H9 (cell line): ENCODE measurements at regions not wholly inside any gene's neighbourhood (a gene's known extent, or its start where the extent isn't known, plus 50 kb on each side); places are given as distances from the start of the nearest gene placed in this dataset.

Experiments
- DNase-seq: peaks from one replicate; pipeline ENCODE4 v3.0.0-alpha.2; 2017
- H2AFZ ChIP-seq: one replicate; pipeline ENCODE4 v1.6.1; 2013; ENCODE audit warnings: mild to moderate bottlenecking, low read length, control low read depth, moderate library complexity
- H2AK5ac ChIP-seq: 2 replicates; pipeline ENCODE4 v1.6.1; 2013; ENCODE audit warnings: low read length, control low read depth, mixed read lengths; ENCODE audit not compliant: insufficient read length
- H2BK120ac ChIP-seq: one replicate; pipeline ENCODE4 v1.6.1; 2013; ENCODE audit warnings: low read depth, mild to moderate bottlenecking, low read length, control low read depth, inconsistent platforms; ENCODE audit not compliant: poor library complexity, severe bottlenecking
- H2BK12ac ChIP-seq: 2 replicates; pipeline ENCODE4 v1.6.1; 2013; ENCODE audit warnings: low read length, control low read depth, mixed read lengths, low read depth; ENCODE audit not compliant: insufficient read length
- H2BK15ac ChIP-seq: 2 replicates; pipeline ENCODE4 v1.6.1; 2013; ENCODE audit warnings: low read depth, low read length, control low read depth
- H2BK20ac ChIP-seq: one replicate; pipeline ENCODE4 v1.6.1; 2013; ENCODE audit warnings: low read depth, mild to moderate bottlenecking, low read length, control low read depth, inconsistent platforms; ENCODE audit not compliant: poor library complexity, severe bottlenecking
- H2BK5ac ChIP-seq: 2 replicates; pipeline ENCODE4 v1.6.1; 2013; ENCODE audit warnings: low read length, control low read depth, mixed read lengths; ENCODE audit not compliant: insufficient read length
- H3K14ac ChIP-seq: 2 replicates; pipeline ENCODE4 v1.6.1; 2013; ENCODE audit warnings: low read length, control low read depth; ENCODE audit not compliant: insufficient read depth
- H3K18ac ChIP-seq: 2 replicates; pipeline ENCODE4 v1.6.1; 2013; ENCODE audit warnings: low read depth, mild to moderate bottlenecking, mixed read lengths, low read length, control low read depth; ENCODE audit not compliant: insufficient read length
- H3K23ac ChIP-seq: 2 replicates; pipeline ENCODE4 v1.6.1; 2013; ENCODE audit warnings: low read length, control low read depth, mixed read lengths, low read depth; ENCODE audit not compliant: insufficient read length
- H3K23me2 ChIP-seq: 2 replicates; pipeline ENCODE4 v1.6.1; 2013; ENCODE audit warnings: low read depth, mild to moderate bottlenecking, mixed read lengths, low read length, control low read depth; ENCODE audit not compliant: insufficient read length, poor library complexity, severe bottlenecking
- H3K27ac ChIP-seq: 2 replicates; pipeline ENCODE4 v1.5.1; 2013; ENCODE audit warnings: low read length, control low read depth, mixed read lengths, low read depth; ENCODE audit not compliant: insufficient read length
- H3K27me3 ChIP-seq: 2 replicates; pipeline ENCODE4 v1.6.1; 2013; ENCODE audit warnings: low read length, control low read depth, inconsistent platforms; ENCODE audit not compliant: insufficient read depth
- H3K4ac ChIP-seq: 2 replicates; pipeline ENCODE4 v1.6.1; 2013; ENCODE audit warnings: low read depth, mild to moderate bottlenecking, control low read depth, inconsistent platforms, low read length, moderate library complexity
- H3K4me1 ChIP-seq: 2 replicates; pipeline ENCODE4 v1.6.1; 2013; ENCODE audit warnings: low read length, control low read depth, inconsistent platforms; ENCODE audit not compliant: insufficient read depth
- H3K4me2 ChIP-seq: 2 replicates; pipeline ENCODE4 v1.6.1; 2013; ENCODE audit warnings: low read length, control low read depth, mixed read lengths; ENCODE audit not compliant: insufficient read length, insufficient read depth
- H3K56ac ChIP-seq: 2 replicates; pipeline ENCODE4 v1.6.1; 2013; ENCODE audit warnings: low read depth, mild to moderate bottlenecking, mixed read lengths, low read length, control low read depth; ENCODE audit not compliant: insufficient read length
- H3K79me1 ChIP-seq: 2 replicates; pipeline ENCODE4 v1.6.1; 2013; ENCODE audit warnings: low read depth, mild to moderate bottlenecking, moderate library complexity, low read length, control low read depth, inconsistent platforms; ENCODE audit not compliant: insufficient read depth, poor library complexity, severe bottlenecking
- H3K79me2 ChIP-seq: 2 replicates; pipeline ENCODE4 v1.6.1; 2013; ENCODE audit warnings: low read length, control low read depth, inconsistent platforms; ENCODE audit not compliant: insufficient read depth
- H3K9ac ChIP-seq: 2 replicates; pipeline ENCODE4 v1.6.1; 2013; ENCODE audit warnings: low read length, control low read depth, mixed read lengths; ENCODE audit not compliant: insufficient read length; ENCODE audit errors: extremely low read depth
- H3K9me3 ChIP-seq: one replicate; pipeline ENCODE4 v1.6.1; 2013; ENCODE audit warnings: low read depth, low read length, inconsistent platforms; ENCODE audit not compliant: control insufficient read depth
- H3T11ph ChIP-seq: one replicate; pipeline ENCODE4 v1.6.1; 2013; ENCODE audit warnings: mild to moderate bottlenecking, low read length, control low read depth, inconsistent platforms
- H4K20me1 ChIP-seq: one replicate; pipeline ENCODE4 v1.6.1; 2013; ENCODE audit not compliant: control insufficient read depth, insufficient read length, insufficient read depth
- H4K5ac ChIP-seq: 2 replicates; pipeline ENCODE4 v1.6.1; 2013; ENCODE audit warnings: low read depth, mild to moderate bottlenecking, mixed read lengths, low read length, control low read depth; ENCODE audit not compliant: insufficient read length
- H4K8ac ChIP-seq: replicated peaks from 2 replicates; pipeline ENCODE4 v1.6.1; 2013; ENCODE audit warnings: low read length, control low read depth, mixed read lengths, low read depth; ENCODE audit not compliant: insufficient read length
- H4K91ac ChIP-seq: 2 replicates; pipeline ENCODE4 v1.6.1; 2013; ENCODE audit warnings: low read depth, mild to moderate bottlenecking, moderate library complexity, mixed read lengths, low read length, control low read depth; ENCODE audit not compliant: insufficient read length
- H3K27ac Mint-ChIP-seq, 3 experiments: 2 replicates in 2 of 3; 3 replicates in 1 of 3; pipeline ENCODE4 v1.8.0; 2020 to 2021; ENCODE audit warnings: mixed read lengths in 3 of 3, mild to moderate bottlenecking in 1 of 3, moderate library complexity in 1 of 3
- H3K27me3 Mint-ChIP-seq: 2 replicates; pipeline ENCODE4 v1.8.0; 2021; ENCODE audit warnings: low read depth, mild to moderate bottlenecking, moderate library complexity, mixed read lengths
- H3K36me3 Mint-ChIP-seq, 3 experiments: 2 replicates in 2 of 3; 3 replicates in 1 of 3; pipeline ENCODE4 v1.8.0; 2020 to 2021; ENCODE audit warnings: low read depth in 3 of 3, mixed read lengths in 3 of 3; ENCODE audit not compliant: insufficient read depth in 1 of 3
- H3K4me1 Mint-ChIP-seq, 2 experiments: 2 replicates each; pipeline ENCODE4 v1.8.0; 2020; ENCODE audit warnings: mixed read lengths in 2 of 2
- H3K4me3 Mint-ChIP-seq, 2 experiments: 2 replicates in 1 of 2; 3 replicates in 1 of 2; pipeline ENCODE4 v1.8.0; 2020 to 2021; ENCODE audit warnings: mild to moderate bottlenecking in 2 of 2, mixed read lengths in 2 of 2, moderate library complexity in 1 of 2
- H3K9me3 Mint-ChIP-seq, 2 experiments: 2 replicates in 1 of 2; 3 replicates in 1 of 2; pipeline ENCODE4 v1.8.0; 2020; ENCODE audit warnings: mild to moderate bottlenecking in 2 of 2, mixed read lengths in 2 of 2, moderate library complexity in 1 of 2
- WGBS: extraction: QIAGEN DNeasy Blood & Tissue Kit; methylation state at CpG from one replicate; pipeline ENCODE4 v1.1.7; 2013; ENCODE audit warnings: missing lambda C conversion rate, low lambda C conversion rate, mixed read lengths; ENCODE audit not compliant: insufficient read length; ENCODE audit errors: extremely low coverage; 5-methylcytosine and 5-hydroxymethylcytosine counted together
- TF ChIP-seq, protein P1 (sequence below): fragments of 200-600 bp; sonication (generic); conservative IDR thresholded peaks from 3 replicates; pipeline ENCODE4 v1.8.0; 2021; ENCODE audit warnings: antibody characterized with exemption, mild to moderate bottlenecking

DNA sequence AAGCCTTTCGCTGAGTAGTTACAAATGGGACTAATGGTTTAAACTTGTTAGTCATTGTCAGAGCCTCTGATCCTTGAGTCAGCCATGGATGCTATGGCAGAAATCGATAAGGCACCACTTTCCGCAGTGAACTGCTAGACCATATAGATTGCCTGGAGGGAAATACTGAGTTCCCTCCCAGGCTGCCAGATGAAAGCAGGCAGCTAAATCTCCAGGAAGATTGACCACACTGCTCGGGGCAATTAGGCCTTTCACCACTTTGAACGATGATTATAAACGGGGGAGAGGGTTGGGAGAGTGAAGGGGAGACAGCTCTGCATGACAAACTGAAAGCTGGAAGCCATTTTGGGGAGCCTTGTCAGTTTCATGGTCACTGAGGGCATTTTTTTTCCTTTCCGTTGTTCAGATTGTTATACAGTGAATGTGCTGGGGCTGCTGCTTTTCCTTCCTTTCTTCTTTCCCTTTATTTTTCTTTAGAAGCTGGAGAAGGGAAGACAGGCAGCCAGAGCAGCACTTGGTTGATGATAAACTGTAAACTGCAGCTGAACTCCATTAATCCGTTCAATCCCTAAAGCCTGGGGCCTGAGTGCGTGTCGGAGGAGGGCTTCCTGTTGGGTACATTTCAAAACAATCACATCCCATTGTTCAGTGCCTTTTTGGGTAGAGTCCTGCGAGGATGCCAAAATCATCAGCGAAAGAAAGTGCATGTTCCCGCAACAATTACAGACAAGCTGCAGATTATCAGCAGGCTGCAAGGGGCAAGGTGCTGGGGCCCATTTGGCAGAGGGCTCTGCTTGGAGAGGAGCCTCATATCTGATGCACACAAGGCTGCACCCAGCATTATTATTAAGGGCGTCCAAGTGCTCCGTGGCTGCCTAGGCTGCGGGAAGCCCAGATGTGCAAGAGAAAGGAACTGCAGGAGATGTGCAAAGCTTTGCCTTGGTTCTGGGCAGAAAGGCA, 308.4 kb downstream of the PSAT1 start:
- H3K14ac ChIP-seq, result no peak overlapping the region; the same call in 1 of the 2 replicates
- H3K79me1 ChIP-seq, result no peaks in the 10 kb centered on the region
- H2AFZ ChIP-seq, result no peak overlapping the region
- peaks cover 15 to 31% of the 10 kb centered on the region in 2 experiments for H3K4me1 Mint-ChIP-seq
- no peak overlapping the region for H2BK5ac ChIP-seq
- H3K36me3 Mint-ChIP-seq, result peaks cover 0 to 9% (median 2%) of the 10 kb centered on the region in 3 experiments; a peak in 2 of 7 replicates
- H3K23me2 ChIP-seq, result no peaks in the 10 kb centered on the region
- no peak overlapping the region for H4K91ac ChIP-seq
- H3K9me3 Mint-ChIP-seq, result peaks cover 0 to 2% of the 10 kb centered on the region in 2 experiments; a peak in 4 of 5 replicates
- H4K20me1 ChIP-seq, result no peaks in the 10 kb centered on the region
- H2BK12ac ChIP-seq, result no peak overlapping the region
- peak overlapping the region in 2 of 3 experiments; percentile 69 to 74; a peak in 4 of 7 replicates for H3K27ac Mint-ChIP-seq
- H2BK120ac ChIP-seq, result no peak overlapping the region
- WGBS, result no CpG with 5 or more reads among the region's 16 CpGs
- no peak overlapping the region for H3K23ac ChIP-seq
- no peak overlapping the region for H4K8ac ChIP-seq
- no peak overlapping the region for H3K4ac ChIP-seq
- no peak overlapping the region for H3T11ph ChIP-seq
- no peak overlapping the region for H3K27ac ChIP-seq
- no peak overlapping the region for H3K4me2 ChIP-seq
- H3K9me3 ChIP-seq, result no peaks in the 10 kb centered on the region
- no peak overlapping the region for H3K56ac ChIP-seq
- no peaks in the 10 kb centered on the region for H3K79me2 ChIP-seq
- DNase-seq, result no peak
- no peak overlapping the region for H2AK5ac ChIP-seq
- H3K4me1 ChIP-seq, result no peaks in the 10 kb centered on the region
- no peak overlapping the region for H4K5ac ChIP-seq
- H2BK20ac ChIP-seq, result no peak overlapping the region
- TF ChIP-seq, protein P1, sequence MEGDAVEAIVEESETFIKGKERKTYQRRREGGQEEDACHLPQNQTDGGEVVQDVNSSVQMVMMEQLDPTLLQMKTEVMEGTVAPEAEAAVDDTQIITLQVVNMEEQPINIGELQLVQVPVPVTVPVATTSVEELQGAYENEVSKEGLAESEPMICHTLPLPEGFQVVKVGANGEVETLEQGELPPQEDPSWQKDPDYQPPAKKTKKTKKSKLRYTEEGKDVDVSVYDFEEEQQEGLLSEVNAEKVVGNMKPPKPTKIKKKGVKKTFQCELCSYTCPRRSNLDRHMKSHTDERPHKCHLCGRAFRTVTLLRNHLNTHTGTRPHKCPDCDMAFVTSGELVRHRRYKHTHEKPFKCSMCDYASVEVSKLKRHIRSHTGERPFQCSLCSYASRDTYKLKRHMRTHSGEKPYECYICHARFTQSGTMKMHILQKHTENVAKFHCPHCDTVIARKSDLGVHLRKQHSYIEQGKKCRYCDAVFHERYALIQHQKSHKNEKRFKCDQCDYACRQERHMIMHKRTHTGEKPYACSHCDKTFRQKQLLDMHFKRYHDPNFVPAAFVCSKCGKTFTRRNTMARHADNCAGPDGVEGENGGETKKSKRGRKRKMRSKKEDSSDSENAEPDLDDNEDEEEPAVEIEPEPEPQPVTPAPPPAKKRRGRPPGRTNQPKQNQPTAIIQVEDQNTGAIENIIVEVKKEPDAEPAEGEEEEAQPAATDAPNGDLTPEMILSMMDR, result no peak
- no peak overlapping the region for H2BK15ac ChIP-seq
- no peaks in the 10 kb centered on the region for H3K27me3 ChIP-seq
- no peak overlapping the region for H3K9ac ChIP-seq
- H3K18ac ChIP-seq, result no peak overlapping the region
- H3K4me3 Mint-ChIP-seq, result no peak overlapping the region
- H3K27me3 Mint-ChIP-seq, result no peaks in the 10 kb centered on the region
